Astrocyte (in vitro differentiated cells and primary cell): ENCODE measurements at regions not wholly inside any gene's neighbourhood (a gene's known extent, or its start where the extent isn't known, plus 50 kb on each side); places are given as distances from the start of the nearest gene placed in this dataset.

Experiments
- DNase-seq: peaks from one replicate; pipeline ENCODE4 v3.0.0-alpha.2; 2010; ENCODE audit warnings: low read depth
- FAIRE-seq: peaks from 2 replicates; lab custom pipeline; 2011; peaks lifted over from hg19 to GRCh38; lab: Jason Lieb, UNC
- H2AFZ ChIP-seq: 2 replicates; pipeline ENCODE4 v1.6.0; 2012; ENCODE audit warnings: low read depth, low read length, inconsistent platforms
- H3K27ac ChIP-seq: 2 replicates; pipeline ENCODE4 v1.5.1; 2011; ENCODE audit warnings: low read depth, low read length, inconsistent platforms
- H3K27me3 ChIP-seq: 2 replicates; pipeline ENCODE4 v1.6.0; 2011; ENCODE audit warnings: low read length, inconsistent platforms; ENCODE audit not compliant: insufficient read depth
- H3K36me3 ChIP-seq: 2 replicates; pipeline ENCODE4 v1.5.1; 2011; ENCODE audit warnings: low read length, inconsistent platforms; ENCODE audit not compliant: insufficient read depth
- H3K4me1 ChIP-seq: 2 replicates; pipeline ENCODE4 v1.5.1; 2011; ENCODE audit warnings: low read length, inconsistent platforms; ENCODE audit not compliant: insufficient read depth
- H3K4me2 ChIP-seq: 2 replicates; pipeline ENCODE4 v1.6.0; 2012; ENCODE audit warnings: low read length, inconsistent platforms
- H3K4me3 ChIP-seq: 2 replicates; pipeline ENCODE4 v1.5.1; 2011; ENCODE audit warnings: low read depth, mild to moderate bottlenecking, low read length, inconsistent platforms; ENCODE audit not compliant: insufficient read depth
- H3K79me2 ChIP-seq: 2 replicates; pipeline ENCODE4 v1.6.0; 2012; ENCODE audit warnings: mild to moderate bottlenecking, low read length, inconsistent platforms; ENCODE audit not compliant: insufficient read depth
- H3K9ac ChIP-seq: 2 replicates; pipeline ENCODE4 v1.6.0; 2012; ENCODE audit warnings: mild to moderate bottlenecking, low read length, inconsistent platforms
- H3K9me3 ChIP-seq: 2 replicates; pipeline ENCODE4 v1.5.1; 2012; ENCODE audit warnings: low read depth, mild to moderate bottlenecking, low read length, inconsistent platforms; ENCODE audit not compliant: insufficient read depth
- H4K20me1 ChIP-seq: 2 replicates; pipeline ENCODE4 v1.6.0; 2012; ENCODE audit warnings: low read length, inconsistent platforms; ENCODE audit not compliant: insufficient read depth
- H3K27ac Mint-ChIP-seq: one replicate; pipeline ENCODE4 v1.8.0; 2021; ENCODE audit warnings: mild to moderate bottlenecking, mixed read lengths; ENCODE audit not compliant: unreplicated experiment
- H3K27me3 Mint-ChIP-seq: one replicate; pipeline ENCODE4 v1.8.0; 2021; ENCODE audit warnings: low read depth, mixed read lengths; ENCODE audit not compliant: unreplicated experiment
- H3K36me3 Mint-ChIP-seq: one replicate; pipeline ENCODE4 v1.8.0; 2021; ENCODE audit warnings: low read depth, mixed read lengths; ENCODE audit not compliant: unreplicated experiment
- H3K4me1 Mint-ChIP-seq: one replicate; pipeline ENCODE4 v1.8.0; 2021; ENCODE audit warnings: low read depth, mixed read lengths; ENCODE audit not compliant: unreplicated experiment
- H3K4me3 Mint-ChIP-seq: one replicate; pipeline ENCODE4 v1.8.0; 2021; ENCODE audit warnings: mild to moderate bottlenecking, moderate library complexity, mixed read lengths; ENCODE audit not compliant: unreplicated experiment
- H3K9me3 Mint-ChIP-seq: one replicate; pipeline ENCODE4 v1.8.0; 2021; ENCODE audit warnings: mild to moderate bottlenecking, mixed read lengths; ENCODE audit not compliant: unreplicated experiment
- CTCF ChIP-seq: IDR thresholded peaks from 2 replicates; pipeline ENCODE4 v1.5.1; 2011; ENCODE audit warnings: low read depth, mild to moderate bottlenecking, inconsistent platforms, low read length, moderate library complexity; ENCODE audit not compliant: insufficient read depth
- EZH2 ChIP-seq: IDR thresholded peaks from 2 replicates; pipeline ENCODE4 v1.6.1; 2012; ENCODE audit warnings: mild to moderate bottlenecking, low read length, inconsistent platforms; ENCODE audit not compliant: insufficient read depth

GRCh38 chr9:27714388-27714787 lies 141.1 kb upstream of the C9orf72 start:
- H3K27ac Mint-ChIP-seq, result no peak overlapping the region
- no peak for DNase-seq
- Histone ChIP-seq H3K9ac (no peak overlapping the region), H3K27me3 (no peaks in the 10 kb centered on the region), H3K27ac (no peak overlapping the region), H4K20me1 (no peaks in the 10 kb centered on the region), H3K36me3 (no peaks in the 10 kb centered on the region), H3K79me2 (no peaks in the 10 kb centered on the region), H3K9me3 (no peaks in the 10 kb centered on the region), H3K4me1 (no peaks in the 10 kb centered on the region), H3K4me3 (no peak overlapping the region), H2AFZ (no peak overlapping the region), H3K4me2 (no peak overlapping the region)
- no peaks in the 10 kb centered on the region for H3K4me1 Mint-ChIP-seq
- H3K4me3 Mint-ChIP-seq, result no peak overlapping the region
- TF ChIP-seq EZH2, result no peak
- no peak for TF ChIP-seq CTCF
- H3K27me3 Mint-ChIP-seq, result peaks cover 25% of the 10 kb centered on the region
- H3K9me3 Mint-ChIP-seq, result peaks cover 6% of the 10 kb centered on the region
- no peaks in the 10 kb centered on the region for H3K36me3 Mint-ChIP-seq
- no peak for FAIRE-seq

GRCh38 chr9:27715651-27716050 lies 142.4 kb upstream of the C9orf72 start:
- H3K4me3 Mint-ChIP-seq, result no peak overlapping the region
- Histone ChIP-seq H3K27ac (no peak overlapping the region), H3K9ac (no peak overlapping the region), H3K4me3 (no peak overlapping the region), H2AFZ (no peak overlapping the region), H3K36me3 (no peaks in the 10 kb centered on the region), H3K4me1 (no peaks in the 10 kb centered on the region), H4K20me1 (no peaks in the 10 kb centered on the region), H3K79me2 (no peaks in the 10 kb centered on the region), H3K9me3 (no peaks in the 10 kb centered on the region), H3K4me2 (no peak overlapping the region), H3K27me3 (no peaks in the 10 kb centered on the region)
- no peaks in the 10 kb centered on the region for H3K36me3 Mint-ChIP-seq
- DNase-seq (no peak), FAIRE-seq (no peak)
- TF ChIP-seq EZH2 (no peak), CTCF (no peak)
- no peaks in the 10 kb centered on the region for H3K4me1 Mint-ChIP-seq
- H3K27me3 Mint-ChIP-seq, result peaks cover 25% of the 10 kb centered on the region
- H3K9me3 Mint-ChIP-seq, result peaks cover 4% of the 10 kb centered on the region
- no peak overlapping the region for H3K27ac Mint-ChIP-seq

GRCh38 chr9:27717991-27718390 lies 144.7 kb upstream of the C9orf72 start:
- Histone ChIP-seq H3K9me3 (no peaks in the 10 kb centered on the region), H3K27ac (no peak overlapping the region), H2AFZ (no peak overlapping the region), H4K20me1 (no peaks in the 10 kb centered on the region), H3K27me3 (no peaks in the 10 kb centered on the region), H3K79me2 (no peaks in the 10 kb centered on the region), H3K9ac (no peak overlapping the region), H3K4me1 (no peaks in the 10 kb centered on the region), H3K4me3 (no peak overlapping the region), H3K36me3 (no peaks in the 10 kb centered on the region), H3K4me2 (no peak overlapping the region)
- TF ChIP-seq EZH2 (no peak), CTCF (no peak)
- no peak overlapping the region for H3K4me3 Mint-ChIP-seq
- DNase-seq, result no peak
- peaks cover 2% of the 10 kb centered on the region for H3K4me1 Mint-ChIP-seq
- no peak overlapping the region for H3K27ac Mint-ChIP-seq
- H3K36me3 Mint-ChIP-seq, result no peaks in the 10 kb centered on the region
- no peak for FAIRE-seq
- H3K27me3 Mint-ChIP-seq, result peaks cover 22% of the 10 kb centered on the region
- H3K9me3 Mint-ChIP-seq, result peaks cover 4% of the 10 kb centered on the region
